ENCODE measurements at regions not wholly inside any gene's neighbourhood (a gene's known extent, or its start where the extent isn't known, plus 50 kb on each side); places are given as distances from the start of the nearest gene placed in this dataset.

GRCh38 chr4:4602468-4602867 is 60.6 kb upstream of the STX18 start:
- no peaks in the 10 kb centered on the region for H3K9me2 ChIP-seq
- H3F3A ChIP-seq (replicated peaks; ENCODE audit: insufficient read depth) = no peaks in the 10 kb centered on the region
- no peaks in the 10 kb centered on the region for H3K4me1 ChIP-seq (ENCODE audit: control insufficient read depth in 1 of 2, insufficient read depth in 2 of 2, low read depth in 1 of 2, low read length in 1 of 2)
- H3K4me3 ChIP-seq (ENCODE audit: low read depth in 2 of 2, low read length in 1 of 2) = no peak overlapping the region
- ChIA-PET POLR2A (no interaction called here), CTCF (no interaction called here)
- H3K9ac ChIP-seq = no peak overlapping the region
- no peak overlapping the region for H3K27ac ChIP-seq (ENCODE audit: low read depth in 2 of 2, low read length in 1 of 2)
- H2AFZ ChIP-seq (ENCODE audit: low read depth) = no peak overlapping the region
- no peak for TF ChIP-seq RXRA (IDR thresholded peaks at IDR 0.05; ENCODE audit: borderline replicate concordance, low read depth)
- 86% methylated on average over 2 of the region's 2 CpGs for WGBS (ENCODE audit: low lambda C conversion rate)
- no peaks in the 10 kb centered on the region for H3K36me3 ChIP-seq (replicated peaks in 1 of 2; ENCODE audit: control insufficient read depth in 1 of 2, insufficient read depth in 2 of 2, low read length in 1 of 2)
- no peaks in the 10 kb centered on the region for H4K20me1 ChIP-seq (ENCODE audit: insufficient read depth)
- H3K9me3 ChIP-seq = no peaks in the 10 kb centered on the region
- H3K4me2 ChIP-seq = no peak overlapping the region
- no peak for DNase-seq
- H3K79me2 ChIP-seq (ENCODE audit: insufficient read depth) = no peaks in the 10 kb centered on the region
- H3K27me3 ChIP-seq (ENCODE audit: insufficient read depth) = no peaks in the 10 kb centered on the region

- ChIA-PET POLR2A (no interaction called here), CTCF (no interaction called here)
- Histone ChIP-seq H3K9me3 (no peaks in the 10 kb centered on the region), H2AFZ (ENCODE audit: low read depth) (no peak overlapping the region), H3K9me2 (no peaks in the 10 kb centered on the region), H4K20me1 (ENCODE audit: insufficient read depth) (no peaks in the 10 kb centered on the region), H3K36me3 (replicated peaks in 1 of 2; ENCODE audit: control insufficient read depth in 1 of 2, insufficient read depth in 2 of 2, low read length in 1 of 2) (no peaks in the 10 kb centered on the region), H3K27ac (ENCODE audit: low read depth in 2 of 2, low read length in 1 of 2) (no peak overlapping the region), H3F3A (replicated peaks; ENCODE audit: insufficient read depth) (no peaks in the 10 kb centered on the region), H3K4me2 (no peak overlapping the region), H3K79me2 (ENCODE audit: insufficient read depth) (no peaks in the 10 kb centered on the region), H3K9ac (no peak overlapping the region), H3K4me1 (ENCODE audit: control insufficient read depth in 1 of 2, insufficient read depth in 2 of 2, low read depth in 1 of 2, low read length in 1 of 2) (no peaks in the 10 kb centered on the region), H3K4me3 (ENCODE audit: low read depth in 2 of 2, low read length in 1 of 2) (no peak overlapping the region), H3K27me3 (ENCODE audit: insufficient read depth) (no peaks in the 10 kb centered on the region)
- TF ChIP-seq EP300 (IDR thresholded peaks at IDR 0.05; ENCODE audit: borderline replicate concordance in 1 of 2, low read depth in 1 of 2, low read length in 1 of 2) = no peak
- no peak for TF ChIP-seq MEF2A (IDR thresholded peaks at IDR 0.05; ENCODE audit: borderline replicate concordance, low read depth)
- TF ChIP-seq GATA2 (CRISPR knock-in tag; IDR thresholded peaks at IDR 0.05) = no peak
- no peak for TF ChIP-seq RXRA (IDR thresholded peaks at IDR 0.05; ENCODE audit: borderline replicate concordance, low read depth)
- DNase-seq = no peak
- 86% methylated on average over 13 of the region's 13 CpGs for WGBS (ENCODE audit: low lambda C conversion rate)
These were observed 60.0 kb upstream of the STX18 start for GRCh38 chr4:4601803-4602369.

GRCh38 chr4:4599481-4600275 is 57.8 kb upstream of the STX18 start:
- H3K4me2 ChIP-seq = no peak overlapping the region
- H3K9me2 ChIP-seq = no peaks in the 10 kb centered on the region
- no peak overlapping the region for H3K9ac ChIP-seq
- H2AFZ ChIP-seq (ENCODE audit: low read depth) = no peak overlapping the region
- H3K27ac ChIP-seq (ENCODE audit: low read depth in 2 of 2, low read length in 1 of 2) = no peak overlapping the region
- ChIA-PET POLR2A (no interaction called here), CTCF (no interaction called here)
- no peak for DNase-seq
- no peaks in the 10 kb centered on the region for H4K20me1 ChIP-seq (ENCODE audit: insufficient read depth)
- H3K4me1 ChIP-seq (ENCODE audit: control insufficient read depth in 1 of 2, insufficient read depth in 2 of 2, low read depth in 1 of 2, low read length in 1 of 2) = no peaks in the 10 kb centered on the region
- no peaks in the 10 kb centered on the region for H3K79me2 ChIP-seq (ENCODE audit: insufficient read depth)
- no peaks in the 10 kb centered on the region for H3K36me3 ChIP-seq (replicated peaks in 1 of 2; ENCODE audit: control insufficient read depth in 1 of 2, insufficient read depth in 2 of 2, low read length in 1 of 2)
- WGBS (ENCODE audit: low lambda C conversion rate) = 71% methylated on average over 8 of the region's 8 CpGs
- no peak for TF ChIP-seq TCF12 (IDR thresholded peaks at IDR 0.05)
- no peak for TF ChIP-seq MXI1 (IDR thresholded peaks at IDR 0.05; ENCODE audit: low read depth, low read length)
- no peak for TF ChIP-seq RAD21 (IDR thresholded peaks at IDR 0.05; ENCODE audit: low read length)
- no peak for TF ChIP-seq NRF1 (IDR thresholded peaks at IDR 0.05; ENCODE audit: low read depth, low read length)
- no peak for TF ChIP-seq USF2 (IDR thresholded peaks at IDR 0.05; ENCODE audit: borderline replicate concordance, low read depth, low read length)
- TF ChIP-seq SMC3 (IDR thresholded peaks at IDR 0.05; ENCODE audit: low read depth, low read length) = no peak
- TF ChIP-seq FOSL2 (IDR thresholded peaks at IDR 0.05; ENCODE audit: borderline replicate concordance, low read depth) = no peak
- TF ChIP-seq FOXM1 (IDR thresholded peaks at IDR 0.05; ENCODE audit: low read depth) = no peak
- 0 out of 2 replicates have a peak, but pooled peaks cover 3% of the 10 kb centered on the region for H3K9me3 ChIP-seq
- H3K4me3 ChIP-seq (ENCODE audit: low read depth in 2 of 2, low read length in 1 of 2) = no peak overlapping the region
- H3K27me3 ChIP-seq (ENCODE audit: insufficient read depth) = no peaks in the 10 kb centered on the region
- H3F3A ChIP-seq (replicated peaks; ENCODE audit: insufficient read depth) = no peaks in the 10 kb centered on the region

All from SK-N-SH (cell line).